Loucy (cell line): ENCODE measurements at regions not wholly inside any gene's neighbourhood (a gene's known extent, or its start where the extent isn't known, plus 50 kb on each side); places are given as distances from the start of the nearest gene placed in this dataset.

Source experiments
- H2AFZ ChIP-seq: fragments of 200-600 bp; sonication (generic); 2 replicates; pipeline ENCODE4 v1.6.0; 2016; ENCODE audit warnings: antibody characterized with exemption, mild to moderate bottlenecking, low read length, moderate library complexity
- H3F3A ChIP-seq: fragments of 200-600 bp; 2 replicates; pipeline ENCODE4 v1.6.0; 2016; ENCODE audit warnings: antibody characterized with exemption, low read depth, mild to moderate bottlenecking
- H3K27me3 ChIP-seq: fragments of 200-600 bp; sonication (generic); 2 replicates; pipeline ENCODE4 v1.6.1; 2014; ENCODE audit warnings: low read length, mild to moderate bottlenecking; ENCODE audit not compliant: insufficient read depth, poor library complexity, severe bottlenecking
- H3K36me3 ChIP-seq: fragments of 200-600 bp; sonication (generic); 2 replicates; pipeline ENCODE4 v1.6.1; 2016; ENCODE audit warnings: low read length; ENCODE audit not compliant: insufficient read depth
- H3K4me1 ChIP-seq: fragments of 200-600 bp; sonication (generic); 2 replicates; pipeline ENCODE4 v1.5.1; 2014; ENCODE audit warnings: low read length, mild to moderate bottlenecking; ENCODE audit not compliant: insufficient read depth, poor library complexity, severe bottlenecking
- H3K4me2 ChIP-seq: fragments of 200-600 bp; sonication (generic); 2 replicates; pipeline ENCODE4 v1.6.0; 2014; ENCODE audit warnings: antibody characterized with exemption, low read length, low read depth, mild to moderate bottlenecking; ENCODE audit not compliant: poor library complexity, severe bottlenecking
- H3K4me3 ChIP-seq: fragments of 200-600 bp; sonication (generic); 2 replicates; pipeline ENCODE4 v1.5.1; 2014; ENCODE audit warnings: low read length, mild to moderate bottlenecking, mixed read lengths; ENCODE audit not compliant: poor library complexity, severe bottlenecking
- H3K79me2 ChIP-seq: fragments of 200-600 bp; sonication (generic); 2 replicates; pipeline ENCODE4 v1.6.1; 2014; ENCODE audit warnings: low read length; ENCODE audit not compliant: insufficient read depth
- H3K9ac ChIP-seq: fragments of 200-600 bp; sonication (generic); 2 replicates; pipeline ENCODE4 v1.6.0; 2014; ENCODE audit warnings: mild to moderate bottlenecking, low read depth, low read length, moderate library complexity; ENCODE audit not compliant: poor library complexity, severe bottlenecking
- H3K9me2 ChIP-seq: fragments of 200-600 bp; sonication (generic); replicated peaks from 2 replicates; pipeline ENCODE4 v1.6.1; 2016; ENCODE audit warnings: low read depth, low read length, mixed read lengths
- H3K9me3 ChIP-seq: fragments of 200-600 bp; sonication (generic); 2 replicates; pipeline ENCODE4 v1.6.1; 2014; ENCODE audit warnings: mild to moderate bottlenecking, antibody characterized with exemption, low read length, low read depth; ENCODE audit not compliant: insufficient read depth
- H4K20me1 ChIP-seq: fragments of 200-600 bp; sonication (generic); 2 replicates; pipeline ENCODE4 v1.6.0; 2014; ENCODE audit warnings: antibody characterized with exemption, low read length, mild to moderate bottlenecking; ENCODE audit not compliant: insufficient read depth, poor library complexity, severe bottlenecking
- EZH2phosphoT487 ChIP-seq: fragments of 200-600 bp; IDR thresholded peaks from 2 replicates; pipeline ENCODE4 v1.6.1; 2018; ENCODE audit warnings: antibody characterized with exemption, mild to moderate bottlenecking, moderate library complexity, borderline replicate concordance
- TF ChIP-seq, protein P1 (sequence below): fragments of 200-600 bp; sonication (generic); conservative IDR thresholded peaks from 2 replicates; pipeline ENCODE4 v1.5.1; 2014; ENCODE audit warnings: mild to moderate bottlenecking, antibody characterized with exemption, low read length

- Histone ChIP-seq H3K9me2 (no peaks in the 10 kb centered on the region), H3K9me3 (no peaks in the 10 kb centered on the region), H3K4me2 (no peak overlapping the region), H3K4me1 (no peaks in the 10 kb centered on the region), H3K27me3 (no peaks in the 10 kb centered on the region), H3K79me2 (no peaks in the 10 kb centered on the region), H4K20me1 (no peaks in the 10 kb centered on the region), H2AFZ (no peak overlapping the region), H3K9ac (no peak overlapping the region), H3F3A (no peaks in the 10 kb centered on the region), H3K36me3 (no peaks in the 10 kb centered on the region), H3K4me3 (no peak overlapping the region)
- TF ChIP-seq EZH2phosphoT487, result no peak
- TF ChIP-seq, protein P1, sequence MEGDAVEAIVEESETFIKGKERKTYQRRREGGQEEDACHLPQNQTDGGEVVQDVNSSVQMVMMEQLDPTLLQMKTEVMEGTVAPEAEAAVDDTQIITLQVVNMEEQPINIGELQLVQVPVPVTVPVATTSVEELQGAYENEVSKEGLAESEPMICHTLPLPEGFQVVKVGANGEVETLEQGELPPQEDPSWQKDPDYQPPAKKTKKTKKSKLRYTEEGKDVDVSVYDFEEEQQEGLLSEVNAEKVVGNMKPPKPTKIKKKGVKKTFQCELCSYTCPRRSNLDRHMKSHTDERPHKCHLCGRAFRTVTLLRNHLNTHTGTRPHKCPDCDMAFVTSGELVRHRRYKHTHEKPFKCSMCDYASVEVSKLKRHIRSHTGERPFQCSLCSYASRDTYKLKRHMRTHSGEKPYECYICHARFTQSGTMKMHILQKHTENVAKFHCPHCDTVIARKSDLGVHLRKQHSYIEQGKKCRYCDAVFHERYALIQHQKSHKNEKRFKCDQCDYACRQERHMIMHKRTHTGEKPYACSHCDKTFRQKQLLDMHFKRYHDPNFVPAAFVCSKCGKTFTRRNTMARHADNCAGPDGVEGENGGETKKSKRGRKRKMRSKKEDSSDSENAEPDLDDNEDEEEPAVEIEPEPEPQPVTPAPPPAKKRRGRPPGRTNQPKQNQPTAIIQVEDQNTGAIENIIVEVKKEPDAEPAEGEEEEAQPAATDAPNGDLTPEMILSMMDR, result no peak
Observed at GRCh38 chr22:27454807-27455450, 346.6 kb downstream of the MN1 start.

GRCh38 chr22:27455526-27455925 lies 346.0 kb downstream of the MN1 start:
- H2AFZ ChIP-seq, result no peak overlapping the region
- no peaks in the 10 kb centered on the region for H3K27me3 ChIP-seq
- no peak overlapping the region for H3K4me2 ChIP-seq
- H3K9me2 ChIP-seq, result no peaks in the 10 kb centered on the region
- H3K9ac ChIP-seq, result no peak overlapping the region
- TF ChIP-seq, protein P1, result no peak
- TF ChIP-seq EZH2phosphoT487, result no peak
- H3K9me3 ChIP-seq, result no peaks in the 10 kb centered on the region
- no peaks in the 10 kb centered on the region for H3K36me3 ChIP-seq
- no peaks in the 10 kb centered on the region for H3K79me2 ChIP-seq
- no peaks in the 10 kb centered on the region for H4K20me1 ChIP-seq
- no peak overlapping the region for H3K4me3 ChIP-seq
- H3K4me1 ChIP-seq, result no peaks in the 10 kb centered on the region
- no peaks in the 10 kb centered on the region for H3F3A ChIP-seq

DNA sequence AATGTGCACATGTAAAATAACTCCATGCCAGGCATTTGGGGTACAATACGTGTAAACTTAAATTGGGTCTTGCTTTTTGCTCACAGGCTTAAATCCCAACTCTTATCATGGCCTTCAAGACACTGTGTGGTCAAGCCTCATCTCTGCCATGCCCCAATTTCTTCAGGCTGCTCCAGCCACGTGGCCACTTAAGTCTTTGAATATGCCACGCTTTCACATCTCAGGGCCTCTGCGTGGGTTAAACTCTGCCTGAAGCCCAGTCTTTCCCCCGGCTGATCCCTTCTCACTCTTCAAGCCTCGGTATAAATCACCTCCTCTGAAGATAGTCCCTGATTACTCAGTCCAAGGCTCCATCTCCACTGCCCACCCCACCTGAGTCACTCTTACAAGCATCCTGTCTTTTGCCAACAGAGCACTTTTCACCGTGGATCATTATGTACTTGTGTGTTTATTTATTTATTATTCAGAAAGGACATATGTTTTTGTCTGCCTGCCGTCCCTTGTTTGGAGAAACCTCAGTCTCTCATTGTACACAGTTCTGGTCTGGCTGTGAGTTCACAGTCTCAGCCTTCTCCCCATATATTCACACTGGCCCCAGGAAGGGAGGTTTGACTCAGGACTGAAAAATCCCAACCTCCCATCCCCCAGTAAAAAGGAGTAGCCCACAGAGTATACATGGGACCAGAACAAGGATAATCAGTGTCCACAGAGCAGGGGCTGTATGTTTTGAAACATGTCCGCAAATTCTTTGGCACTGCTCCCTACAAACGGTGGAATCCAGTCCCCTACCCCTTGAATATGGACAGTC lies 344.7 kb downstream of the MN1 start:
- no peaks in the 10 kb centered on the region for H3K9me3 ChIP-seq
- H3K79me2 ChIP-seq, result no peaks in the 10 kb centered on the region
- no peak overlapping the region for H2AFZ ChIP-seq
- no peak overlapping the region for H3K4me2 ChIP-seq
- H3K4me3 ChIP-seq, result no peak overlapping the region
- H3K36me3 ChIP-seq, result no peaks in the 10 kb centered on the region
- TF ChIP-seq, protein P1, result no peak
- no peak for TF ChIP-seq EZH2phosphoT487
- no peaks in the 10 kb centered on the region for H3K27me3 ChIP-seq
- no peak overlapping the region for H3K9ac ChIP-seq
- no peaks in the 10 kb centered on the region for H3K4me1 ChIP-seq
- no peaks in the 10 kb centered on the region for H3F3A ChIP-seq
- no peaks in the 10 kb centered on the region for H4K20me1 ChIP-seq
- no peaks in the 10 kb centered on the region for H3K9me2 ChIP-seq
